K562 (cell line): ENCODE measurements at regions not wholly inside any gene's neighbourhood (a gene's known extent, or its start where the extent isn't known, plus 50 kb on each side); places are given as distances from the start of the nearest gene placed in this dataset.

Source experiments
- JUN ChIP-seq, 2 experiments: sonication (generic) in 1 of 2; formaldehyde crosslinking in 1 of 2; IDR thresholded peaks; 2 replicates each; pipeline versions ENCODE4 v1.6.1 to v1.8.0; 2012 to 2022; ENCODE audit warnings: borderline replicate concordance in 2 of 2, mild to moderate bottlenecking in 2 of 2, improper control_type of control experiment in 1 of 2, low read depth in 1 of 2, low read length in 1 of 2, missing genetic modification reagents in 1 of 2
- ZFPM2 ChIP-seq: fragments of 250-450 bp; sonication (Bioruptor Pico); IDR thresholded peaks from 2 replicates; pipeline ENCODE4 v1.5.1; 2022; ENCODE audit warnings: mild to moderate bottlenecking

DNA sequence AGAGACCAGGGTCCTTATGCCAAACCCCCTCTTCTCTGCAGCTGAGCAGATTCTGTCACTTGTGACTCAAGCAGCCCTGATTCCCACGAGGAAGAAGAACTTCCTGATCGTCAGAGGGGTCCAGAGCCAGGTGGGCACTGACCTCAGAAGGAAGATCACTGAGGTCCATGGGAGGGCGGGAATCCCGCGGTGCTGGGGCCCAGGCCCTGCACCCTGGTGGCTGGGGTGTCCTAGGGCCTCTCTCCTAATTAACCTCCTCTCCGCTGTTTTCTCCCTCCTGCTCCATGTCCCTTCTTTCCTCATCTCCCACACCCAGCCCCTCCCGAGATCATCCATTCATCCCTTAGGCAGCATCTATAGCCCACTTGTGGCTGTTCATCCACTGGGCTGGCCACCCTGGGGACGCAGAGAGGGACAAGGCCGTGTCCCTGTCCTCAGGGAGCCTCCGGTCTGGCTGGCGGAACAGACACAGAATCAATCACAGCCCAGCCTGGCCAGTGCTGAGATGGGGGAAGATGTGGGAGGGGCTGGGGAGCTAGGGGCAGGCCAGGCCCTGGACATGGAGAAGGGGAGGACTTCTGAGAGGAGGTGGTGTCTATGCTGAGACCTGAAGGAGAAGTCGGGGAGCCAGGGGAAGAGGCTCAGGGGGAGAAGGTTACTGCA, 638.3 kb downstream of the MATN1 start:
- TF ChIP-seq ZFPM2 (CRISPR knock-in tag): no peak
- TF ChIP-seq JUN (IDR thresholded peaks at IDR 0.05; ENCODE audit: borderline replicate concordance, low read depth, low read length): no peak
- TF ChIP-seq JUN (CRISPR knock-in tag; IDR thresholded peaks at IDR 0.05; ENCODE audit: borderline replicate concordance): no peak
